Fibroblast of pulmonary artery (primary cell): ENCODE measurements at regions not wholly inside any gene's neighbourhood (a gene's known extent, or its start where the extent isn't known, plus 50 kb on each side); places are given as distances from the start of the nearest gene placed in this dataset.

Experiments used
- DNase-seq: peaks from one replicate; pipeline ENCODE4 v3.0.0-alpha.2; 2010; ENCODE audit warnings: low read depth
- H3K4me3 ChIP-seq: replicated peaks from 2 replicates; pipeline ENCODE4 v1.5.1; 2011; ENCODE audit warnings: low read depth, mild to moderate bottlenecking, control low read depth, low read length, moderate library complexity
- CTCF ChIP-seq: IDR thresholded peaks from 2 replicates; pipeline ENCODE4 v1.5.1; 2011; ENCODE audit warnings: mild to moderate bottlenecking, control low read depth, low read length, inconsistent platforms; ENCODE audit errors: missing control alignments

GRCh38 chr10:78299851-78300468 is 266.3 kb downstream of the RPS24 start:
- DNase-seq, result no peak
- H3K4me3 ChIP-seq, result no peak overlapping the region
- TF ChIP-seq CTCF, result no peak

GRCh38 chr10:78300526-78300925 is 266.9 kb downstream of the RPS24 start:
- no peak overlapping the region for H3K4me3 ChIP-seq
- no peak for TF ChIP-seq CTCF
- no peak for DNase-seq

GRCh38 chr10:78301481-78301880 is 267.8 kb downstream of the RPS24 start:
- no peak for DNase-seq
- no peak for TF ChIP-seq CTCF
- H3K4me3 ChIP-seq, result no peak overlapping the region

- DNase-seq, result no peak
- H3K4me3 ChIP-seq, result no peak overlapping the region
- TF ChIP-seq CTCF, result peak; percentile 8
Measured at GRCh38 chr10:78301891-78302738, 268.5 kb downstream of the RPS24 start.

GRCh38 chr10:78302739-78302988 is 269.0 kb downstream of the RPS24 start:
- TF ChIP-seq CTCF, result no peak
- H3K4me3 ChIP-seq, result peak overlapping the region; percentile 49
- DNase-seq, result no peak

- DNase-seq, result peak; percentile 85
- TF ChIP-seq CTCF, result peak; percentile 49
- peak overlapping the region; percentile 49 for H3K4me3 ChIP-seq
Measured at GRCh38 chr10:78302989-78303854, 269.6 kb downstream of the RPS24 start.
